WTC11 (cell line): ENCODE measurements at regions not wholly inside any gene's neighbourhood (a gene's known extent, or its start where the extent isn't known, plus 50 kb on each side); places are given as distances from the start of the nearest gene placed in this dataset.

Experiments
- ATAC-seq: fragments of 200-7000 bp; cut with Tn5 transposase; 2 replicates; pipeline ENCODE4 v1.10.0; 2021; ENCODE audit warnings: mild to moderate bottlenecking, moderate library complexity
- CTCF ChIA-PET: fragments of 300-600 bp; sonication (Branson Sonifier 250); formaldehyde crosslinking; loops from one replicate; lab custom pipeline; 2021; ENCODE audit warnings: antibody characterized with exemption; lab: Charles Lee
- POLR2A ChIA-PET: fragments of 350-600 bp; sonication (Branson Sonifier 250); formaldehyde crosslinking; loops from one replicate; lab custom pipeline; 2021; ENCODE audit warnings: antibody characterized with exemption; lab: Charles Lee
- DNase-seq: peaks from one replicate; pipeline ENCODE4 v3.0.0; 2021; ENCODE audit warnings: low spot score
- H3K27ac Mint-ChIP-seq: 2 replicates; pipeline ENCODE4 v1.8.0; 2021; ENCODE audit warnings: mixed read lengths
- H3K27me3 Mint-ChIP-seq: 2 replicates; pipeline ENCODE4 v1.8.0; 2021; ENCODE audit warnings: low read depth, mild to moderate bottlenecking, moderate library complexity, mixed read lengths
- H3K36me3 Mint-ChIP-seq: 2 replicates; pipeline ENCODE4 v1.8.0; 2021; ENCODE audit warnings: mixed read lengths
- H3K4me1 Mint-ChIP-seq: 2 replicates; pipeline ENCODE4 v1.8.0; 2022; ENCODE audit warnings: mixed read lengths
- H3K4me3 Mint-ChIP-seq: 2 replicates; pipeline ENCODE4 v1.8.0; 2021; ENCODE audit warnings: mild to moderate bottlenecking, moderate library complexity, mixed read lengths
- H3K9me3 Mint-ChIP-seq: 2 replicates; pipeline ENCODE4 v1.8.0; 2021; ENCODE audit warnings: mixed read lengths
- ATF3 ChIP-seq: sonication (generic); formaldehyde crosslinking; conservative IDR thresholded peaks from 2 replicates; pipeline ENCODE4 v1.8.1; 2022; ENCODE audit warnings: mild to moderate bottlenecking, missing genetic modification reagents
- CREM ChIP-seq: sonication (generic); formaldehyde crosslinking; IDR thresholded peaks from 2 replicates; pipeline ENCODE4 v1.8.1; 2022; ENCODE audit warnings: mild to moderate bottlenecking, missing genetic modification reagents, moderate library complexity
- E2F1 ChIP-seq: sonication (generic); formaldehyde crosslinking; IDR thresholded peaks from 2 replicates; pipeline ENCODE4 v1.8.0; 2022; ENCODE audit warnings: mild to moderate bottlenecking, missing genetic modification reagents
- ELF4 ChIP-seq: sonication (generic); formaldehyde crosslinking; IDR thresholded peaks from 2 replicates; pipeline ENCODE4 v1.8.1; 2022; ENCODE audit warnings: low read depth, mild to moderate bottlenecking, moderate library complexity, missing genetic modification reagents
- EMX1 ChIP-seq: fragments of 250-450 bp; sonication (Bioruptor Pico); IDR thresholded peaks from 2 replicates; pipeline ENCODE4 v1.8.0; 2021; ENCODE audit warnings: mild to moderate bottlenecking
- ETV6 ChIP-seq: sonication (generic); formaldehyde crosslinking; IDR thresholded peaks from 2 replicates; pipeline ENCODE4 v1.8.1; 2022; ENCODE audit warnings: mild to moderate bottlenecking, missing genetic modification reagents
- GRHL2 ChIP-seq: fragments of 250-450 bp; sonication (Bioruptor Pico); IDR thresholded peaks from 2 replicates; pipeline ENCODE4 v1.8.0; 2022; ENCODE audit warnings: mild to moderate bottlenecking, moderate library complexity; ENCODE audit not compliant: insufficient replicate concordance, severe bottlenecking
- HMGA2 ChIP-seq: fragments of 250-450 bp; sonication (Bioruptor Pico); IDR thresholded peaks from 2 replicates; pipeline ENCODE4 v1.4.0; 2021; ENCODE audit warnings: mild to moderate bottlenecking, moderate library complexity
- IRF2 ChIP-seq: sonication (generic); formaldehyde crosslinking; IDR thresholded peaks from 2 replicates; pipeline ENCODE4 v1.8.0; 2022; ENCODE audit warnings: low read depth, missing genetic modification reagents, borderline replicate concordance
- JAZF1 ChIP-seq: fragments of 250-450 bp; sonication (Bioruptor Pico); IDR thresholded peaks from 2 replicates; pipeline ENCODE4 v1.9.0; 2021; ENCODE audit warnings: moderate library complexity, mild to moderate bottlenecking, inconsistent platforms
- JUN ChIP-seq: sonication (generic); formaldehyde crosslinking; IDR thresholded peaks from 2 replicates; pipeline ENCODE4 v1.8.0; 2023; ENCODE audit warnings: mild to moderate bottlenecking, missing genetic modification reagents
- MAX ChIP-seq: sonication (generic); formaldehyde crosslinking; IDR thresholded peaks from 2 replicates; pipeline ENCODE4 v1.8.0; 2022; ENCODE audit warnings: mild to moderate bottlenecking, missing genetic modification reagents
- MLX ChIP-seq: sonication (generic); formaldehyde crosslinking; IDR thresholded peaks from 2 replicates; pipeline ENCODE4 v1.8.1; 2023; ENCODE audit warnings: mild to moderate bottlenecking, missing genetic modification reagents, moderate library complexity
- NFATC4 ChIP-seq: fragments of 250-450 bp; sonication (Bioruptor Pico); IDR thresholded peaks from 2 replicates; pipeline ENCODE4 v1.9.0; 2021; ENCODE audit warnings: mild to moderate bottlenecking
- NR1H2 ChIP-seq: sonication (generic); formaldehyde crosslinking; IDR thresholded peaks from 2 replicates; pipeline ENCODE4 v1.9.0; 2021; ENCODE audit warnings: mild to moderate bottlenecking, moderate library complexity, missing genetic modification reagents
- NR3C1 ChIP-seq: sonication (generic); formaldehyde crosslinking; conservative IDR thresholded peaks from 2 replicates; pipeline ENCODE4 v1.8.1; 2023; ENCODE audit warnings: low read depth, mild to moderate bottlenecking, missing genetic modification reagents
- OVOL2 ChIP-seq: fragments of 250-450 bp; sonication (Bioruptor Pico); IDR thresholded peaks from 2 replicates; pipeline ENCODE4 v1.9.0; 2021; ENCODE audit warnings: mild to moderate bottlenecking, borderline replicate concordance
- PREB ChIP-seq: sonication (generic); formaldehyde crosslinking; IDR thresholded peaks from 2 replicates; pipeline ENCODE4 v1.8.1; 2022; ENCODE audit warnings: mild to moderate bottlenecking, missing genetic modification reagents, moderate library complexity, borderline replicate concordance
- SMAD3 ChIP-seq: sonication (generic); formaldehyde crosslinking; IDR thresholded peaks from 2 replicates; pipeline ENCODE4 v1.8.0; 2022; ENCODE audit warnings: missing genetic modification reagents, mild to moderate bottlenecking, borderline replicate concordance
- SMAD4 ChIP-seq: sonication (generic); formaldehyde crosslinking; IDR thresholded peaks from 2 replicates; pipeline ENCODE4 v1.8.0; 2022; ENCODE audit warnings: mild to moderate bottlenecking, missing genetic modification reagents
- SOX15 ChIP-seq: fragments of 250-450 bp; sonication (Bioruptor Pico); IDR thresholded peaks from 2 replicates; pipeline ENCODE4 v1.9.0; 2021; ENCODE audit warnings: mild to moderate bottlenecking
- TEAD1 ChIP-seq: sonication (generic); formaldehyde crosslinking; IDR thresholded peaks from 2 replicates; pipeline ENCODE4 v1.8.0; 2022; ENCODE audit warnings: mild to moderate bottlenecking, missing genetic modification reagents
- TEAD4 ChIP-seq: sonication (generic); formaldehyde crosslinking; IDR thresholded peaks from 2 replicates; pipeline ENCODE4 v1.8.0; 2022; ENCODE audit warnings: mild to moderate bottlenecking, missing genetic modification reagents
- USF1 ChIP-seq: sonication (generic); formaldehyde crosslinking; IDR thresholded peaks from 2 replicates; pipeline ENCODE4 v1.8.0; 2022; ENCODE audit warnings: mild to moderate bottlenecking, missing genetic modification reagents
- USF2 ChIP-seq: sonication (generic); formaldehyde crosslinking; IDR thresholded peaks from 2 replicates; pipeline ENCODE4 v1.8.1; 2023; ENCODE audit warnings: mild to moderate bottlenecking, missing genetic modification reagents, moderate library complexity
- ZMAT4 ChIP-seq: fragments of 250-450 bp; sonication (Bioruptor Pico); IDR thresholded peaks from 2 replicates; pipeline ENCODE4 v1.9.0; 2021; ENCODE audit warnings: mild to moderate bottlenecking
- ZNF219 ChIP-seq: sonication (generic); formaldehyde crosslinking; IDR thresholded peaks from 2 replicates; pipeline ENCODE4 v1.8.0; 2023; ENCODE audit warnings: missing genetic modification reagents, mild to moderate bottlenecking, borderline replicate concordance
- ZNF232 ChIP-seq: sonication (generic); formaldehyde crosslinking; IDR thresholded peaks from 2 replicates; pipeline ENCODE4 v1.8.0; 2022; ENCODE audit warnings: mild to moderate bottlenecking, missing genetic modification reagents
- ZNF281 ChIP-seq: sonication (generic); formaldehyde crosslinking; IDR thresholded peaks from 2 replicates; pipeline ENCODE4 v1.8.0; 2023; ENCODE audit warnings: mild to moderate bottlenecking, missing genetic modification reagents
- ZNF396 ChIP-seq: fragments of 250-450 bp; sonication (Bioruptor Pico); IDR thresholded peaks from 2 replicates; pipeline ENCODE4 v1.8.0; 2021; ENCODE audit warnings: mild to moderate bottlenecking, moderate library complexity, borderline replicate concordance
- ZNF423 ChIP-seq: fragments of 250-450 bp; sonication (Bioruptor Pico); IDR thresholded peaks from 2 replicates; pipeline ENCODE4 v2.1.2; 2022; ENCODE audit warnings: mild to moderate bottlenecking, moderate library complexity

- H3K4me1 Mint-ChIP-seq: no peaks in the 10 kb centered on the region
- POLR2A ChIA-PET: no interaction called here
- no peak for TF ChIP-seq ZNF423 (CRISPR knock-in tag)
- no peak for TF ChIP-seq CREM (CRISPR knock-in tag)
- no peak for TF ChIP-seq E2F1 (CRISPR knock-in tag)
- no peak for TF ChIP-seq SMAD3 (CRISPR knock-in tag)
- no peak for TF ChIP-seq EMX1 (CRISPR knock-in tag)
- no peak for TF ChIP-seq TEAD4 (CRISPR knock-in tag)
- TF ChIP-seq ZNF396: no peak
- TF ChIP-seq ZNF281 (CRISPR knock-in tag): no peak
- TF ChIP-seq JUN: no peak
- TF ChIP-seq ZNF219 (CRISPR knock-in tag): no peak
- no peak for TF ChIP-seq NR1H2 (CRISPR knock-in tag)
- TF ChIP-seq USF1 (CRISPR knock-in tag): no peak
- no peak for TF ChIP-seq NR3C1
- TF ChIP-seq MLX (CRISPR knock-in tag): no peak
- no peak for TF ChIP-seq ZNF232 (CRISPR knock-in tag)
- TF ChIP-seq HMGA2 (CRISPR knock-in tag): no peak
- TF ChIP-seq SOX15 (CRISPR knock-in tag): no peak
- TF ChIP-seq GRHL2 (CRISPR knock-in tag): no peak
- TF ChIP-seq TEAD1 (CRISPR knock-in tag): no peak
- no peak overlapping the region for H3K4me3 Mint-ChIP-seq
- no peak for DNase-seq
- H3K9me3 Mint-ChIP-seq: no peaks in the 10 kb centered on the region
- CTCF ChIA-PET: interaction anchor here (1.1 kb wide), 1 partner anchor 15 kb away, joined by 3 read pairs; no protein-coding TSS in a partner anchor
- H3K36me3 Mint-ChIP-seq: no peaks in the 10 kb centered on the region
- ATAC-seq: peak; percentile 34; the same call in 1 of the 2 replicates
- no peak overlapping the region for H3K27ac Mint-ChIP-seq
- no peaks in the 10 kb centered on the region for H3K27me3 Mint-ChIP-seq
These were observed 149.3 kb upstream of the EOLA2 start for GRCh38 chrX:150087612-150088011.

- CTCF ChIA-PET: no interaction called here
- POLR2A ChIA-PET: no interaction called here
- no peak for TF ChIP-seq OVOL2 (CRISPR knock-in tag)
- TF ChIP-seq MAX: no peak
- TF ChIP-seq USF2 (CRISPR knock-in tag): no peak
- TF ChIP-seq ZMAT4 (CRISPR knock-in tag): no peak
- TF ChIP-seq NFATC4 (CRISPR knock-in tag): no peak
- TF ChIP-seq TEAD4 (CRISPR knock-in tag): no peak
- no peak for TF ChIP-seq JAZF1 (CRISPR knock-in tag)
- TF ChIP-seq ETV6 (CRISPR knock-in tag): no peak
- no peak for TF ChIP-seq ELF4 (CRISPR knock-in tag)
- no peak for TF ChIP-seq SMAD4 (CRISPR knock-in tag)
- no peak for TF ChIP-seq IRF2 (CRISPR knock-in tag)
- no peak for TF ChIP-seq PREB
- TF ChIP-seq ATF3 (CRISPR knock-in tag): no peak
These were observed 149.8 kb upstream of the EOLA2 start for GRCh38 chrX:150088042-150088441.

More at GRCh38 chrX:150088042-150088441, 149.8 kb upstream of the EOLA2 start:
- Mint-ChIP-seq H3K27me3 (no peaks in the 10 kb centered on the region), H3K27ac (no peak overlapping the region), H3K9me3 (no peaks in the 10 kb centered on the region), H3K4me1 (no peaks in the 10 kb centered on the region), H3K36me3 (no peaks in the 10 kb centered on the region), H3K4me3 (no peak overlapping the region)
- DNase-seq (no peak), ATAC-seq (no peak)
